ENCODE measurements at regions not wholly inside any gene's neighbourhood (a gene's known extent, or its start where the extent isn't known, plus 50 kb on each side); places are given as distances from the start of the nearest gene placed in this dataset.

DNA sequence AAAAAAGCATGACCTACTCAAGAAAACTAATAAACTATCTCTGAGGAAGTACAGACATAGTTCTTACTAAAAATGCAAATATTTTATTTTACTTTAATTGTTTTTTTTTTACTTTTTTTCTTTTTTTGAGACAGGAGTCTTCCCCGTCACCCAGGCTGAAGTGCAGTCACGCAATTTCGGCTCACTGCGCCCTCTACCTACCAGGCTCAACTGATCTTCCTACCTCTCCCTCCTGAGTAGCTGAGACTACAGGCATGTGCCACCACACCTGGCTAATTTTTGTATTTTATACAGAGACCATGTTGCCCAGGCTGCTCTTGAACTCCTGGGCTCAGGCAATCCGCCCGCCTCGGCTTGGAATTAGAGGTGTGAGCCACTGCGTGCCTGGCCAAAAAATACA, 1263.1 kb downstream of the KCNT2 start:
- TF ChIP-seq POLR2AphosphoS5 (IDR thresholded peaks at IDR 0.05; ENCODE audit: low read depth, low read length): no peak
- TF ChIP-seq, protein P1, sequence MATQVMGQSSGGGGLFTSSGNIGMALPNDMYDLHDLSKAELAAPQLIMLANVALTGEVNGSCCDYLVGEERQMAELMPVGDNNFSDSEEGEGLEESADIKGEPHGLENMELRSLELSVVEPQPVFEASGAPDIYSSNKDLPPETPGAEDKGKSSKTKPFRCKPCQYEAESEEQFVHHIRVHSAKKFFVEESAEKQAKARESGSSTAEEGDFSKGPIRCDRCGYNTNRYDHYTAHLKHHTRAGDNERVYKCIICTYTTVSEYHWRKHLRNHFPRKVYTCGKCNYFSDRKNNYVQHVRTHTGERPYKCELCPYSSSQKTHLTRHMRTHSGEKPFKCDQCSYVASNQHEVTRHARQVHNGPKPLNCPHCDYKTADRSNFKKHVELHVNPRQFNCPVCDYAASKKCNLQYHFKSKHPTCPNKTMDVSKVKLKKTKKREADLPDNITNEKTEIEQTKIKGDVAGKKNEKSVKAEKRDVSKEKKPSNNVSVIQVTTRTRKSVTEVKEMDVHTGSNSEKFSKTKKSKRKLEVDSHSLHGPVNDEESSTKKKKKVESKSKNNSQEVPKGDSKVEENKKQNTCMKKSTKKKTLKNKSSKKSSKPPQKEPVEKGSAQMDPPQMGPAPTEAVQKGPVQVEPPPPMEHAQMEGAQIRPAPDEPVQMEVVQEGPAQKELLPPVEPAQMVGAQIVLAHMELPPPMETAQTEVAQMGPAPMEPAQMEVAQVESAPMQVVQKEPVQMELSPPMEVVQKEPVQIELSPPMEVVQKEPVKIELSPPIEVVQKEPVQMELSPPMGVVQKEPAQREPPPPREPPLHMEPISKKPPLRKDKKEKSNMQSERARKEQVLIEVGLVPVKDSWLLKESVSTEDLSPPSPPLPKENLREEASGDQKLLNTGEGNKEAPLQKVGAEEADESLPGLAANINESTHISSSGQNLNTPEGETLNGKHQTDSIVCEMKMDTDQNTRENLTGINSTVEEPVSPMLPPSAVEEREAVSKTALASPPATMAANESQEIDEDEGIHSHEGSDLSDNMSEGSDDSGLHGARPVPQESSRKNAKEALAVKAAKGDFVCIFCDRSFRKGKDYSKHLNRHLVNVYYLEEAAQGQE (IDR thresholded peaks at IDR 0.05; ENCODE audit: insufficient read depth in 1 of 2, low read depth in 2 of 2, low read length in 2 of 2): no peak
